B cell (primary cell): ENCODE measurements at regions not wholly inside any gene's neighbourhood (a gene's known extent, or its start where the extent isn't known, plus 50 kb on each side); places are given as distances from the start of the nearest gene placed in this dataset.

Experiments used
- ATAC-seq: fragments of 200-7000 bp; cut with Tn5 transposase; one replicate; pipeline ENCODE4 v1.10.0; 2021; ENCODE audit warnings: low read depth, mild to moderate bottlenecking, moderate number of reproducible peaks, moderate library complexity
- CTCF ChIA-PET: fragments of 350-600 bp; sonication (Branson Sonifier 250); formaldehyde crosslinking; loops from one replicate; lab custom pipeline; 2021; ENCODE audit warnings: antibody characterized with exemption, inconsistent platforms; lab: Charles Lee
- POLR2A ChIA-PET: fragments of 350-600 bp; sonication (Branson Sonifier 250); formaldehyde crosslinking; loops from one replicate; lab custom pipeline; 2021; ENCODE audit warnings: antibody characterized with exemption; lab: Charles Lee
- DNase-seq: peaks from one replicate; pipeline ENCODE4 v3.0.0; 2013
- H2AFZ ChIP-seq: 2 replicates; pipeline ENCODE4 v1.6.1; 2012; ENCODE audit warnings: mild to moderate bottlenecking, low read depth, low read length; ENCODE audit not compliant: insufficient read depth, poor library complexity, severe bottlenecking
- H3K27ac ChIP-seq, 2 donors: 1 replicate in 1 of 2; 2 replicates in 1 of 2; pipeline ENCODE4 v1.5.1; 2012 to 2013; ENCODE audit warnings: low read length in 2 of 2, mild to moderate bottlenecking in 2 of 2, moderate library complexity in 1 of 2
- H3K27me3 ChIP-seq, 4 experiments: fragments of 200-600 bp in 1 of 4; sonication (generic) in 1 of 4; replicated peaks in 1 of 4; 1 replicate in 2 of 4; 2 replicates in 2 of 4; pipeline versions ENCODE4 v1.6.1 to v1.7.0; 2013 to 2016; ENCODE audit warnings: low read length in 3 of 4, mild to moderate bottlenecking in 2 of 4, mixed read lengths in 1 of 4, moderate library complexity in 1 of 4; ENCODE audit not compliant: insufficient read depth in 4 of 4, control insufficient read depth in 3 of 4; ENCODE audit errors: control extremely low read depth in 1 of 4
- H3K36me3 ChIP-seq, 2 experiments: replicated peaks in 1 of 2; 1 replicate in 1 of 2; 2 replicates in 1 of 2; pipeline versions ENCODE4 v1.6.1 to v1.7.1; 2013; ENCODE audit warnings: low read length in 1 of 2; ENCODE audit not compliant: insufficient read depth in 2 of 2, control insufficient read depth in 1 of 2; ENCODE audit errors: control extremely low read depth in 1 of 2, extremely low read depth in 1 of 2
- H3K4me1 ChIP-seq, 2 donors: fragments of 200-600 bp in 1 of 2; sonication (generic) in 1 of 2; 1 replicate in 1 of 2; 2 replicates in 1 of 2; pipeline versions ENCODE4 v1.5.1 to v1.6.1; 2013 to 2017; ENCODE audit warnings: low read length in 2 of 2; ENCODE audit not compliant: control insufficient read depth in 2 of 2, insufficient read depth in 2 of 2
- H3K4me2 ChIP-seq: replicated peaks from 2 replicates; pipeline ENCODE3; 2012; ENCODE audit warnings: mild to moderate bottlenecking, low read depth, low read length; ENCODE audit not compliant: poor library complexity, severe bottlenecking
- H3K4me3 ChIP-seq, 5 experiments: fragments of 200-600 bp in 1 of 5; sonication (generic) in 1 of 5; 1 replicate in 3 of 5; 2 replicates in 2 of 5; pipeline versions ENCODE4 v1.5.1 to v1.7.0; 2011 to 2016; ENCODE audit warnings: low read length in 4 of 5, mild to moderate bottlenecking in 4 of 5, low read depth in 2 of 5, control low read depth in 1 of 5, moderate library complexity in 1 of 5; ENCODE audit not compliant: insufficient read depth in 1 of 5; ENCODE audit errors: control extremely low read depth in 1 of 5, extremely low read depth in 1 of 5
- H3K79me2 ChIP-seq: fragments of 200-600 bp; sonication (generic); one replicate; pipeline ENCODE4 v1.6.0; 2016; ENCODE audit warnings: low read length; ENCODE audit not compliant: control insufficient read depth, insufficient read depth
- H3K9ac ChIP-seq: fragments of 200-600 bp; sonication (generic); 2 replicates; pipeline ENCODE4 v1.6.1; 2017; ENCODE audit warnings: mild to moderate bottlenecking, low read length, moderate library complexity
- H3K9me3 ChIP-seq, 3 donors: one replicate each; pipeline versions ENCODE4 v1.6.1 to v1.7.1; 2013; ENCODE audit warnings: low read length in 2 of 3; ENCODE audit not compliant: control insufficient read depth in 2 of 3, insufficient read depth in 1 of 3; ENCODE audit errors: control extremely low read depth in 1 of 3
- H4K20me1 ChIP-seq: 2 replicates; pipeline ENCODE4 v1.6.0; 2012; ENCODE audit warnings: mild to moderate bottlenecking, low read length; ENCODE audit not compliant: insufficient read depth, control insufficient read depth, poor library complexity, severe bottlenecking
- H3K27ac Mint-ChIP-seq: one replicate; pipeline ENCODE4 v1.8.0; 2021; ENCODE audit warnings: mixed read lengths
- H3K27me3 Mint-ChIP-seq: one replicate; pipeline ENCODE4 v1.8.0; 2021; ENCODE audit warnings: mixed read lengths
- H3K4me1 Mint-ChIP-seq: one replicate; pipeline ENCODE4 v1.8.0; 2021; ENCODE audit warnings: mixed read lengths
- H3K4me3 Mint-ChIP-seq: one replicate; pipeline ENCODE4 v1.8.0; 2021; ENCODE audit warnings: mixed read lengths
- H3K9me3 Mint-ChIP-seq: one replicate; pipeline ENCODE4 v1.8.0; 2022; ENCODE audit warnings: mixed read lengths; ENCODE audit not compliant: insufficient read depth
- CTCF ChIP-seq: fragments of 200-600 bp; IDR thresholded peaks from one replicate; pipeline ENCODE4 v1.8.0; 2022; ENCODE audit warnings: antibody characterized with exemption, mild to moderate bottlenecking
- EZH2 ChIP-seq: IDR thresholded peaks from 2 replicates; pipeline ENCODE4 v1.6.1; 2012; ENCODE audit warnings: borderline replicate concordance, low read depth, mild to moderate bottlenecking, moderate library complexity, low read length; ENCODE audit not compliant: insufficient read depth, poor library complexity, severe bottlenecking
- WGBS: methylation state at CpG from one replicate; pipeline ENCODE4 v1.1.5; 2013; ENCODE audit warnings: missing lambda C conversion rate; ENCODE audit not compliant: insufficient coverage; 5-methylcytosine and 5-hydroxymethylcytosine counted together
- intact Hi-C: fragments of 100-400 bp; cut with micrococcal nuclease; formaldehyde crosslinking; loops from one replicate; pipeline ENCODE4 v1.10.0; 2022

GRCh38 chr5:159779481-159779880 lies 136.8 kb upstream of the ADRA1B start:
- CTCF ChIA-PET = no interaction called here
- no peak overlapping the region for H2AFZ ChIP-seq
- H3K4me1 Mint-ChIP-seq = peaks cover 5% of the 10 kb centered on the region

DNA sequence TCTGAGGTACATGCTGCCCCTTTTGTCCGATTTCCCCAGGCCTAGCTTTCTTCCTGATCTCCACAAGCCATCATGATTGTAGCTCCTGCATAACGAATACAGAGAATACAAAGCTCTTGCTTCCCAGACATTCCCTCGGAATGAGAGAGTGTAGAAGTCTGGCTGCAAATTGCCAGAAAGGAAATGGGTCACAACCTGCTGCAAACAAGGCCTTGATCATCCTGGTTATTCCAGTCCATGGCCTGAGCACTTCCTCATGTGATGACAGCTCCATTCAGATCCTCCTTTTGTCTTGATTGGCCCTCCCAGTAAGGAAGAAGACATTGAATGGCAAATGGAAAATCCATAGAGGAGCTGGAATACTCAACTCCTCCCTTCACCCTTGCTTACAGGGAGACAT lies 136.0 kb upstream of the ADRA1B start:
- ATAC-seq (no peak), DNase-seq (no peak)
- no peak overlapping the region for H3K9ac ChIP-seq
- WGBS = 100% methylated on average over 2 of the region's 3 CpGs
- TF ChIP-seq EZH2 (no peak), CTCF (no peak)
- Mint-ChIP-seq H3K27ac (no peak overlapping the region), H3K4me1 (peaks cover 5% of the 10 kb centered on the region), H3K27me3 (peaks cover 11% of the 10 kb centered on the region), H3K9me3 (no peaks in the 10 kb centered on the region), H3K4me3 (no peak overlapping the region)
- POLR2A ChIA-PET = no interaction called here
- no peaks in the 10 kb centered on the region for H3K79me2 ChIP-seq
- no peak overlapping the region for H3K27ac ChIP-seq
- CTCF ChIA-PET = no interaction called here
- H4K20me1 ChIP-seq = no peaks in the 10 kb centered on the region
- H3K4me3 ChIP-seq = no peak overlapping the region
- intact Hi-C loops = no loop called here
- H3K4me2 ChIP-seq = no peak overlapping the region
- H3K9me3 ChIP-seq = no peaks in the 10 kb centered on the region
- H3K36me3 ChIP-seq = no peaks in the 10 kb centered on the region
- H3K4me1 ChIP-seq = no peaks in the 10 kb centered on the region
- H3K27me3 ChIP-seq = peaks cover 0 to 7% (median 0%) of the 10 kb centered on the region in 4 experiments
- no peak overlapping the region for H2AFZ ChIP-seq

More at GRCh38 chr5:159779481-159779880, 136.8 kb upstream of the ADRA1B start:
- Histone ChIP-seq H3K4me3 (no peak overlapping the region), H3K79me2 (no peaks in the 10 kb centered on the region), H3K9ac (no peak overlapping the region), H3K4me1 (no peaks in the 10 kb centered on the region), H3K9me3 (no peaks in the 10 kb centered on the region), H3K27ac (no peak overlapping the region), H3K36me3 (no peaks in the 10 kb centered on the region), H3K4me2 (no peak overlapping the region), H4K20me1 (no peaks in the 10 kb centered on the region), H3K27me3 (peaks cover 0 to 8% (median 0%) of the 10 kb centered on the region in 4 experiments)
- H3K27me3 Mint-ChIP-seq = peaks cover 14% of the 10 kb centered on the region
- DNase-seq (no peak), ATAC-seq (no peak)
- H3K27ac Mint-ChIP-seq = no peak overlapping the region
- no peaks in the 10 kb centered on the region for H3K9me3 Mint-ChIP-seq
- POLR2A ChIA-PET = no interaction called here
- 89% methylated on average over 1 of the region's 4 CpGs for WGBS
- intact Hi-C loops = no loop called here
- H3K4me3 Mint-ChIP-seq = no peak overlapping the region
- TF ChIP-seq CTCF (no peak), EZH2 (no peak)
